Hepatocyte (in vitro differentiated cells): ENCODE measurements at regions not wholly inside any gene's neighbourhood (a gene's known extent, or its start where the extent isn't known, plus 50 kb on each side); places are given as distances from the start of the nearest gene placed in this dataset.

ENCODE experiments used
- DNase-seq: peaks from one replicate; pipeline ENCODE4 v3.0.0-alpha.2; 2016; ENCODE audit warnings: low spot score
- H2AFZ ChIP-seq: fragments of 200-600 bp; sonication (generic); 2 replicates; pipeline ENCODE4 v1.6.0; 2016; ENCODE audit warnings: antibody characterized with exemption, mild to moderate bottlenecking
- H3K27ac ChIP-seq: fragments of 200-600 bp; sonication (generic); 2 replicates; pipeline ENCODE4 v1.5.1; 2016; ENCODE audit warnings: mild to moderate bottlenecking
- H3K27me3 ChIP-seq: fragments of 200-600 bp; sonication (generic); 2 replicates; pipeline ENCODE4 v1.6.1; 2016
- H3K36me3 ChIP-seq: fragments of 200-600 bp; sonication (generic); replicated peaks from 2 replicates; pipeline ENCODE4 v1.5.1; 2016; ENCODE audit warnings: low read depth; ENCODE audit not compliant: insufficient read depth
- H3K4me1 ChIP-seq: fragments of 200-600 bp; sonication (generic); 2 replicates; pipeline ENCODE4 v1.5.1; 2016; ENCODE audit warnings: mild to moderate bottlenecking, moderate library complexity; ENCODE audit not compliant: insufficient read depth
- H3K4me2 ChIP-seq: fragments of 200-600 bp; sonication (generic); 2 replicates; pipeline ENCODE4 v1.6.0; 2016
- H3K4me3 ChIP-seq: fragments of 200-600 bp; sonication (generic); 2 replicates; pipeline ENCODE4 v1.5.1; 2016; ENCODE audit warnings: mild to moderate bottlenecking
- H3K79me2 ChIP-seq: fragments of 200-600 bp; sonication (generic); 2 replicates; pipeline ENCODE4 v1.6.0; 2017; ENCODE audit warnings: mild to moderate bottlenecking
- H3K9me2 ChIP-seq: fragments of 200-600 bp; sonication (generic); replicated peaks from 2 replicates; pipeline ENCODE4 v1.6.0; 2017; ENCODE audit warnings: mild to moderate bottlenecking; ENCODE audit not compliant: insufficient read depth
- H3K9me3 ChIP-seq: fragments of 200-600 bp; sonication (generic); 2 replicates; pipeline ENCODE4 v1.5.1; 2016; ENCODE audit warnings: low read depth, mild to moderate bottlenecking
- H4K20me1 ChIP-seq: fragments of 200-600 bp; sonication (generic); 2 replicates; pipeline ENCODE4 v1.6.0; 2016; ENCODE audit warnings: mild to moderate bottlenecking; ENCODE audit not compliant: insufficient read depth, poor library complexity, severe bottlenecking
- CTCF ChIP-seq: fragments of 200-600 bp; sonication (generic); IDR thresholded peaks from 2 replicates; pipeline ENCODE4 v1.5.1; 2016; ENCODE audit warnings: antibody characterized with exemption, mild to moderate bottlenecking; ENCODE audit not compliant: poor library complexity
- EZH2 ChIP-seq: fragments of 200-600 bp; sonication (generic); IDR thresholded peaks from 2 replicates; pipeline ENCODE4 v1.6.1; 2016; ENCODE audit warnings: antibody characterized with exemption, mild to moderate bottlenecking, borderline replicate concordance
- EZH2phosphoT487 ChIP-seq: fragments of 200-600 bp; sonication (generic); IDR thresholded peaks from one replicate; pipeline ENCODE4 v1.6.1; 2018; ENCODE audit warnings: antibody characterized with exemption, mild to moderate bottlenecking, low read depth, moderate library complexity; ENCODE audit not compliant: unreplicated experiment, severe bottlenecking
- WGBS: methylation state at CpG from one replicate; pipeline ENCODE4 v1.1.6; 2016; ENCODE audit warnings: low lambda C conversion rate; ENCODE audit errors: missing lambda C conversion rate; 5-methylcytosine and 5-hydroxymethylcytosine counted together

- Histone ChIP-seq H3K27ac (peak overlapping the region; percentile 96), H3K4me1 (peaks cover 70% of the 10 kb centered on the region), H3K9me3 (no peaks in the 10 kb centered on the region), H3K36me3 (no peaks in the 10 kb centered on the region), H2AFZ (no peak overlapping the region), H3K9me2 (no peaks in the 10 kb centered on the region), H3K4me3 (peak overlapping the region; percentile 89), H3K79me2 (peaks cover 95% of the 10 kb centered on the region), H3K27me3 (no peaks in the 10 kb centered on the region), H4K20me1 (peaks cover 54% of the 10 kb centered on the region), H3K4me2 (peak overlapping the region; percentile 95)
- peak; percentile 94 for DNase-seq
- TF ChIP-seq CTCF (peak; percentile 44), EZH2phosphoT487 (no peak), EZH2 (no peak)
- WGBS, result 3% methylated on average over 30 of the region's 34 CpGs
Measured at GRCh38 chr17:77374170-77374936, 233.6 kb downstream of the SEC14L1 start.

GRCh38 chr17:77375108-77375916, 234.5 kb downstream of the SEC14L1 start:
- TF ChIP-seq EZH2phosphoT487 (no peak), CTCF (no peak), EZH2 (no peak)
- peak overlapping the region; percentile 95 for H3K4me2 ChIP-seq
- no peaks in the 10 kb centered on the region for H3K36me3 ChIP-seq
- peak overlapping the region; percentile 96 for H3K27ac ChIP-seq
- H4K20me1 ChIP-seq, result peaks cover 60% of the 10 kb centered on the region
- DNase-seq, result no peak
- H3K4me3 ChIP-seq, result no peak overlapping the region
- no peaks in the 10 kb centered on the region for H3K9me3 ChIP-seq
- whole genome bisulfite sequencing, result 41% methylated on average over 19 of the region's 19 CpGs
- H3K27me3 ChIP-seq, result no peaks in the 10 kb centered on the region
- peaks cover 74% of the 10 kb centered on the region for H3K4me1 ChIP-seq
- peaks cover 95% of the 10 kb centered on the region for H3K79me2 ChIP-seq
- H3K9me2 ChIP-seq, result no peaks in the 10 kb centered on the region
- no peak overlapping the region for H2AFZ ChIP-seq

- Histone ChIP-seq H3K36me3 (no peaks in the 10 kb centered on the region), H3K9me3 (no peaks in the 10 kb centered on the region), H2AFZ (no peak overlapping the region), H4K20me1 (peaks cover 64% of the 10 kb centered on the region), H3K4me2 (peak overlapping the region; percentile 95), H3K27me3 (no peaks in the 10 kb centered on the region), H3K27ac (peak overlapping the region; percentile 96), H3K4me1 (peaks cover 73% of the 10 kb centered on the region), H3K4me3 (no peak overlapping the region), H3K9me2 (no peaks in the 10 kb centered on the region), H3K79me2 (peaks cover 95% of the 10 kb centered on the region)
- 60% methylated on average over 19 of the region's 20 CpGs for WGBS
- DNase-seq, result peak; percentile 55
- no peak for TF ChIP-seq EZH2
- no peak for TF ChIP-seq EZH2phosphoT487
- TF ChIP-seq CTCF, result no peak
Measured at GRCh38 chr17:77375917-77376651, 235.3 kb downstream of the SEC14L1 start.
